VCaP (cell line): ENCODE measurements at regions not wholly inside any gene's neighbourhood (a gene's known extent, or its start where the extent isn't known, plus 50 kb on each side); places are given as distances from the start of the nearest gene placed in this dataset.

ENCODE experiments used
- H3K27ac ChIP-seq: fragments of 450-650 bp; 2 replicates; pipeline ENCODE4 v1.5.1; 2017
- CTCF ChIP-seq: fragments of 450-650 bp; conservative IDR thresholded peaks from 2 replicates; pipeline ENCODE4 v1.5.1; 2017; ENCODE audit warnings: mild to moderate bottlenecking, moderate library complexity

GRCh38 chr16:87186446-87186845, 130.7 kb downstream of the C16orf95 start:
- TF ChIP-seq CTCF = no peak
- no peak overlapping the region for H3K27ac ChIP-seq

- H3K27ac ChIP-seq = no peak overlapping the region
- no peak for TF ChIP-seq CTCF
Measured at GRCh38 chr16:87186876-87187533, 130.2 kb downstream of the C16orf95 start.

- TF ChIP-seq CTCF = no peak
- H3K27ac ChIP-seq = no peak overlapping the region
Measured at GRCh38 chr16:87188104-87188503, 129.1 kb downstream of the C16orf95 start.

- no peak overlapping the region for H3K27ac ChIP-seq
- no peak for TF ChIP-seq CTCF
Measured at GRCh38 chr16:87189426-87189825, 127.8 kb downstream of the C16orf95 start.

GRCh38 chr16:87190288-87191230, 126.6 kb downstream of the C16orf95 start:
- no peak overlapping the region for H3K27ac ChIP-seq
- TF ChIP-seq CTCF = no peak

- TF ChIP-seq CTCF = no peak
- no peak overlapping the region for H3K27ac ChIP-seq
Measured at GRCh38 chr16:87192452-87193073, 124.6 kb downstream of the C16orf95 start.

- no peak overlapping the region for H3K27ac ChIP-seq
- TF ChIP-seq CTCF = no peak
Measured at GRCh38 chr16:87194172-87194571, 123.0 kb downstream of the C16orf95 start.
